AG10803 (cell line): ENCODE measurements at regions not wholly inside any gene's neighbourhood (a gene's known extent, or its start where the extent isn't known, plus 50 kb on each side); places are given as distances from the start of the nearest gene placed in this dataset.

ENCODE experiments used
- DNase-seq: peaks from one replicate; pipeline ENCODE4 v3.0.0; 2010; ENCODE audit warnings: low read depth
- H3K4me3 ChIP-seq: 2 replicates; pipeline ENCODE4 v1.5.1; 2011; ENCODE audit warnings: mild to moderate bottlenecking, low read length, control low read depth
- TF ChIP-seq, protein P1 (sequence below): conservative IDR thresholded peaks from 2 replicates; pipeline ENCODE4 v1.5.1; 2011; ENCODE audit warnings: mild to moderate bottlenecking, low read length, control low read depth, inconsistent platforms

DNA sequence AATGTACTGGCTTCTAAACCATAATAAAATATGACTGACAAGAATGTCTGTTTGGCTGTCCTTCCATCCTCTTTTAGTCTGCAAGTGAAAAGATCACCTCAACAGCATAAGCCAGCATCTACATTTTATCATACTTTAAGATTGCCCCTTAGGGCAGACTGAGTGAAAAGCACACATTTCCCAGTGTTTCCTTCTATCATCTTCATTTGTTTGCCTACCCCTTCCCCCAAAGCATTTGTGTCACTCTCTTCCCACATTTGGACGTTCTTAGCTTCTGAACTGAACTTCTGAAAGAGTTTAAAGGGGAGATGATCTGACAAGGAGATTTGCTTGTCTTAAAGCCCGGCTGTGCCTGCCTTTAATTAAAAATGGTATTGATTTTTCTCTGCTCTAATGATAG is 322.2 kb downstream of the SPATA17 start:
- TF ChIP-seq, protein P1, sequence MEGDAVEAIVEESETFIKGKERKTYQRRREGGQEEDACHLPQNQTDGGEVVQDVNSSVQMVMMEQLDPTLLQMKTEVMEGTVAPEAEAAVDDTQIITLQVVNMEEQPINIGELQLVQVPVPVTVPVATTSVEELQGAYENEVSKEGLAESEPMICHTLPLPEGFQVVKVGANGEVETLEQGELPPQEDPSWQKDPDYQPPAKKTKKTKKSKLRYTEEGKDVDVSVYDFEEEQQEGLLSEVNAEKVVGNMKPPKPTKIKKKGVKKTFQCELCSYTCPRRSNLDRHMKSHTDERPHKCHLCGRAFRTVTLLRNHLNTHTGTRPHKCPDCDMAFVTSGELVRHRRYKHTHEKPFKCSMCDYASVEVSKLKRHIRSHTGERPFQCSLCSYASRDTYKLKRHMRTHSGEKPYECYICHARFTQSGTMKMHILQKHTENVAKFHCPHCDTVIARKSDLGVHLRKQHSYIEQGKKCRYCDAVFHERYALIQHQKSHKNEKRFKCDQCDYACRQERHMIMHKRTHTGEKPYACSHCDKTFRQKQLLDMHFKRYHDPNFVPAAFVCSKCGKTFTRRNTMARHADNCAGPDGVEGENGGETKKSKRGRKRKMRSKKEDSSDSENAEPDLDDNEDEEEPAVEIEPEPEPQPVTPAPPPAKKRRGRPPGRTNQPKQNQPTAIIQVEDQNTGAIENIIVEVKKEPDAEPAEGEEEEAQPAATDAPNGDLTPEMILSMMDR, result no peak
- no peak for DNase-seq
- H3K4me3 ChIP-seq, result no peak overlapping the region

DNA sequence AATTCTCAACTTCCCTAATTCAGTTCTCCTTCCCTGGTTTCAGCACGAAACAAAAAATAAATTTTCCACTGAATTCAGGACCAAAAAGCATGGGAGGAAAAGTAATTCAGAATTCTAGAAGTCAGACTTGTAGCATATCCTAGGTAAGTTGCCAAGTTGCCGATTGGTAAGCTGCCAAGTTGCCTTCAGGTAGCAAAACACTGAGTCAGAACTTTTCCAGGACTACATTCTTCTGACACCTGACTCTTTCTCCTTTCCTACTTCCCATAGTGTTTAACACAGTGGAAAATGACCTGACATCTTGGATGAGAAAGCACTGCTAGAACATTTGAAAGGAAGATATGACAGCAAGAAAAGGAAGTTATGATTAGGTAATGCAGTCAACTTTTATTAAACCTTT is 322.8 kb downstream of the SPATA17 start:
- no peak for DNase-seq
- H3K4me3 ChIP-seq, result no peak overlapping the region
- TF ChIP-seq, protein P1, result no peak

DNA sequence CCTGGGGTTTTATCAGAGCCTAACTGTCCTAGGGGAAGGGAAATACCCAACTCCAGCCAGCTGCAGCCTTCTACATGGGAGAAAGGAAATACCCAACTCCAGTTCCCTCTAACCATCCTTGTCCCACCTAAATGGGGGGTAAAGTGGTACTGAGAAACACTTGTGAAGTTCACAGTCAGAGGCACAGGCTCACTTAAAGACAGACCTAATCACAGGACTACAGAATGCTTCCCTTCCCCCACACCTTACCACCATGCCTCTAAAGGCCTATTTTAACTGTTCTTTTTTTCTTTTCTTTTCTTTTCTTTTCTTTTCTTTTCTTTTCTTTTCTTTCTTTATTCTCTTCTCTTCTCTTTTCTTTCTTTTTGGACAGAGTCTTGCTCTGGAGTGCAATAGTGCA is 324.6 kb downstream of the SPATA17 start:
- H3K4me3 ChIP-seq, result no peak overlapping the region
- TF ChIP-seq, protein P1, result no peak
- no peak for DNase-seq

DNA sequence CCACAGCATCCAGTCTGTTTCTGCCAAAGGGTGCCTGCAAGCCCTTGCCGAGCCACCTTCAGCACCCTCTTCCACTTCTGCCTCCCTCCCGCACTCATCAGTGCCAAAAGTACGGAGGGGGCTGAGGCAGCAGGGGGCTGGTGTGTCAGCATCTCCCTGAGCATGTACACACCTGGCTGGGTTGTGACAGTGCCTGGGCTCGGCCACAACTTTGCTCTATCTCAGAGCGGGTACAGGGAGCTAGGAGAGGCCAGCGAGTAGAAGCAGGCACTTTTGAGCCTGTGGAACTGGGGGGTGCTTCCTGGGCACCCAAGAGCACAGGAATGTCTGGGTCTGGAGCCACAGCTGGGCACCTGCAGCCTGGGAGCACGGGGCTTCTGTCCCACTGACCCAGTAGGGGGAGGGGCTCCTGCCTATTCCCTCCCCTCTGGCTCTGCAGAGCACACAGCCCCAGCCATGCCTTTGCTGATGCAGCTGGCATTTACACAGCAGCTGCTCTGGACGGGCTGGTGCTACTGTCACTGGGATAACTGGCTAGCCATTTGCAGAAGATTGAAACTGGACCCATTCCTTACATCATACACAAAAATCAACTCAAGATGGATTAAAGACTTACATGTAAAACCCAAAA is 319.8 kb upstream of the RRP15 start:
- TF ChIP-seq, protein P1, result no peak
- no peak overlapping the region for H3K4me3 ChIP-seq
- no peak for DNase-seq

DNA sequence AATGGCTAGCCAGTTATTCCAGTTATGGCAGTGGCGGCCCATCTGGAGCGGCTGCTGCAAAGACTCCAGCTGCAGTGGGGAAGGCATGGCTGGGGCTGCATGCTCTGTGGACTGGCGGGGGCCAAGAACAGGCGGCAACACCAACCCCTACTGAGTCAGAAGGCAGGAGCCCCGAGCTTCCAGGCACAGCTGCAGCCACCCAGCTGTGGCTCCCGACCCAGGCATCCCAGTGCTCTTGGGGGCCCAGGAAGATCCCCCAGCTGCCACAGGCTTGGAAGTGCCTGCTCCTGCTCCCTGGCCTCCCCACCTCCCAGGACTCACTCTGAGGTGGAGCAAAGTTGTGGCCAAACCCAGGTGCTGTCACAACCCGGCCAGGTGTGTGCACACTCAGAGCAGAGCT is 317.0 kb upstream of the RRP15 start:
- DNase-seq, result no peak
- no peak overlapping the region for H3K4me3 ChIP-seq
- TF ChIP-seq, protein P1, result no peak

DNA sequence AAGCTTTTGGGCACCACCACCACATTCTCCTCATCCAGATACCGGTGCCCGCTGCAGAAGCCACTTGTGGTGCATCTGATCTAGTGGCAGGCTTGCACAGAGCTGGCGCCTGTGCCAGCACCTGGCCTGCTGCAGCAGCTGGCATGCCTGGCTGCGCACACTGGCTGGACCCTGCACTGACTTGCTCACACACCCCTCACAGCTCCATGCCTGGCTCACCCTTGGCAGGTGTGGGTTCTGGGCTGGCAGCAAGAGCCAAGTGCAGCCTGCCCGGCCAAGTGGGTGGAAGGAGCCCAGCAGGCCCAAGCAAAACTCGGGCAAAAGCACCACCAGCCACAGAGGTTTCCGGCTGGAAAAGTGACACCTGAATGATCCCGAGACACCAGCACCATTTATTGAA is 315.7 kb upstream of the RRP15 start:
- TF ChIP-seq, protein P1, result no peak
- DNase-seq, result no peak
- H3K4me3 ChIP-seq, result no peak overlapping the region

DNA sequence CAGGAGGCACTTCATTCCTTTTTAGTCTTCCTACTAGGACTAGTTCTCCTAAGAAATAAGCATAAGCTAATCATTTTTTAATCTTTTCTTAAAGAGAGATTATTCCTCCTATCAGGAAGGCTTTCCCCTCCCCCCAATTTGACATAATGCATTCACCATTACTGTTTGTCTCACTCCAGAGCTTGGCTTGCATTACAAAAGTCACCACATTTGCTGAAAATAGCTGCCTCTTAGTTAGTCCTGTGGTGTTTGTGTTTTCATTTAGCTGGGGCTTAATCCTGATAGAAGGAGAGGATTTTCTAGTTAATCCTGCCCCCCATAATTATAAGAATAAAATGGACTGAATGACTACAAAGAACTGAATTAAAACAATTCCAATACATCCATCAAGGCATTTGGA is 307.1 kb upstream of the RRP15 start:
- H3K4me3 ChIP-seq, result no peak overlapping the region
- TF ChIP-seq, protein P1, result no peak
- no peak for DNase-seq
